Esophagus muscularis mucosa (tissue), 2 donors: ENCODE measurements at regions not wholly inside any gene's neighbourhood (a gene's known extent, or its start where the extent isn't known, plus 50 kb on each side); places are given as distances from the start of the nearest gene placed in this dataset.

Experiments
- POLR2A ChIP-seq: fragments of 450-650 bp; IDR thresholded peaks from one replicate; pipeline ENCODE4 v1.6.1; 2017; ENCODE audit warnings: antibody characterized with exemption, moderate library complexity, mild to moderate bottlenecking, low read depth
- POLR2AphosphoS5 ChIP-seq, 2 donors: sonication (generic); formaldehyde crosslinking; IDR thresholded peaks; one replicate each; pipeline ENCODE4 v1.6.1; 2017; ENCODE audit warnings: antibody characterized with exemption in 2 of 2

DNA sequence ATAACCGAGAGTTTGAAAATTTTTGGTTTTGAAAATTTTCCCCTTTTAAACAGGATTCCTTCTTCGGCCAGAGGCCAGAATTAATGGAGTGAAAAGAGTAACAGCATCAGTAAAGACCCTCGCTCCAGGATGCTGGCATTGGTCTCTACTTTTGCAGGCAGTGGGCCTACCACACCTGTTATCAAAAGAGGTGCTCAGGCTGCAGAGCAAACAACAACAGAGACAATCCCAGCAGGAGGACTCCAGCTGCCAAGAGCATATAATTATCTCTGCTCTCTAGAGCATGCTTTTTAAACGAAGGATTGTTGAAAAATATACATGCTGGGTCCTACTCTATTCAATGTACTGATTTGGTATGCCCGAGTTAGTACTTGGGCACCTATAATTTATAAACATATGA is 1048.5 kb downstream of the PLA2G4A start:
- TF ChIP-seq POLR2AphosphoS5 (IDR thresholded peaks at IDR 0.05) = no peak
- TF ChIP-seq POLR2A = no peak
